Neural progenitor cell (in vitro differentiated cells): ENCODE measurements at regions not wholly inside any gene's neighbourhood (a gene's known extent, or its start where the extent isn't known, plus 50 kb on each side); places are given as distances from the start of the nearest gene placed in this dataset.

Experiments used
- DNase-seq: peaks from one replicate; pipeline ENCODE4 v3.0.0-alpha.2; 2016; ENCODE audit warnings: low spot score
- H2AFZ ChIP-seq: fragments of 200-600 bp; sonication (generic); replicated peaks from 2 replicates; pipeline ENCODE4 v1.6.1; 2016; ENCODE audit warnings: antibody characterized with exemption
- H3F3A ChIP-seq: fragments of 200-600 bp; sonication (generic); 2 replicates; pipeline ENCODE4 v1.6.1; 2016; ENCODE audit warnings: antibody characterized with exemption, low read depth
- H3K27ac ChIP-seq: fragments of 200-600 bp; sonication (generic); 2 replicates; pipeline ENCODE4 v1.5.1; 2016; ENCODE audit warnings: mild to moderate bottlenecking
- H3K27me3 ChIP-seq: fragments of 200-600 bp; sonication (generic); 2 replicates; pipeline ENCODE4 v1.6.1; 2016; ENCODE audit warnings: mild to moderate bottlenecking, moderate library complexity
- H3K36me3 ChIP-seq: fragments of 200-600 bp; sonication (generic); 2 replicates; pipeline ENCODE4 v1.5.1; 2016
- H3K4me1 ChIP-seq: fragments of 200-600 bp; sonication (generic); 2 replicates; pipeline ENCODE4 v1.6.1; 2016; ENCODE audit warnings: mixed run types
- H3K4me2 ChIP-seq: fragments of 200-600 bp; sonication (generic); 2 replicates; pipeline ENCODE4 v1.6.1; 2016
- H3K4me3 ChIP-seq: fragments of 200-600 bp; sonication (generic); 2 replicates; pipeline ENCODE4 v1.5.1; 2016
- H3K79me2 ChIP-seq: fragments of 200-600 bp; sonication (generic); 2 replicates; pipeline ENCODE4 v1.6.1; 2016; ENCODE audit warnings: low read depth
- H3K9ac ChIP-seq: fragments of 200-600 bp; sonication (generic); 2 replicates; pipeline ENCODE4 v1.6.1; 2016
- H3K9me3 ChIP-seq: fragments of 200-600 bp; sonication (generic); 2 replicates; pipeline ENCODE4 v1.5.1; 2016; ENCODE audit warnings: low read depth
- H4K20me1 ChIP-seq: fragments of 200-600 bp; sonication (generic); 2 replicates; pipeline ENCODE4 v1.6.1; 2016; ENCODE audit warnings: low read depth
- H3K27ac Mint-ChIP-seq: 3 replicates; pipeline ENCODE4 v1.8.0; 2021; ENCODE audit warnings: mixed read lengths
- H3K27me3 Mint-ChIP-seq: 2 replicates; pipeline ENCODE4 v1.8.0; 2022; ENCODE audit warnings: low read depth, mild to moderate bottlenecking, inconsistent platforms, moderate library complexity, mixed read lengths; ENCODE audit not compliant: insufficient read depth
- H3K36me3 Mint-ChIP-seq: 3 replicates; pipeline ENCODE4 v1.8.0; 2021; ENCODE audit warnings: mixed read lengths
- H3K4me1 Mint-ChIP-seq: 3 replicates; pipeline ENCODE4 v1.8.0; 2021; ENCODE audit warnings: mixed read lengths
- H3K4me3 Mint-ChIP-seq: 3 replicates; pipeline ENCODE4 v1.8.0; 2021; ENCODE audit warnings: mild to moderate bottlenecking, moderate library complexity, mixed read lengths
- H3K9me3 Mint-ChIP-seq: 3 replicates; pipeline ENCODE4 v1.8.0; 2020; ENCODE audit warnings: mixed read lengths
- EZH2 ChIP-seq: fragments of 200-600 bp; sonication (generic); IDR thresholded peaks from 2 replicates; pipeline ENCODE4 v1.6.1; 2017; ENCODE audit warnings: antibody characterized with exemption, mild to moderate bottlenecking, moderate library complexity
- EZH2phosphoT487 ChIP-seq: fragments of 200-600 bp; sonication (generic); IDR thresholded peaks from 2 replicates; pipeline ENCODE4 v1.6.1; 2017; ENCODE audit warnings: antibody characterized with exemption
- TF ChIP-seq, protein P1 (sequence below): fragments of 200-600 bp; sonication (generic); IDR thresholded peaks from 2 replicates; pipeline ENCODE4 v1.5.1; 2017; ENCODE audit warnings: antibody characterized with exemption, mild to moderate bottlenecking

DNA sequence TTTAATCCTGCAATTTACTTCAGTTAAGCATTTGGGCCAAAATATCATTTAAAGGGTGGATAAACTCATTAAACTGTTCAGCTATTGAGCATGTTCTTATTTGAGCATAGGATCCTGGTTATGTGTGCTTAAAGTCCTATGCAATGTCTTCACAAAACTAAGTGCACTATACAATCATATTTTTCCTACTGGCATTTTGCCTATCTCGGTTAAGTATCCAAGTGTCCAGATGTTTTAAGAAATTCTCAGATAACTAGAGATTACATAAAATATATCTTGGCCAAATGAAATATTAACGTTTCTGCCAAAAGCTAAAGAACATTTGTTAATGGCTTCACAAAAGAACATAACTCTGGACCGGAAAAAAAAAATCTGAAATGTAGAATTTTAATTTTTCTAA lies 250.8 kb upstream of the LRFN5 start:
- Mint-ChIP-seq H3K4me3 (no peak overlapping the region), H3K36me3 (no peaks in the 10 kb centered on the region), H3K27me3 (no peaks in the 10 kb centered on the region), H3K4me1 (no peaks in the 10 kb centered on the region), H3K9me3 (no peaks in the 10 kb centered on the region), H3K27ac (no peak overlapping the region)
- Histone ChIP-seq H3K4me2 (no peak overlapping the region), H3K79me2 (no peaks in the 10 kb centered on the region), H2AFZ (no peak overlapping the region), H3K27me3 (no peaks in the 10 kb centered on the region), H3K4me3 (no peak overlapping the region), H3K36me3 (no peaks in the 10 kb centered on the region), H3K9ac (no peak overlapping the region), H3K4me1 (peaks cover 13% of the 10 kb centered on the region), H3K9me3 (no peaks in the 10 kb centered on the region), H3F3A (no peaks in the 10 kb centered on the region), H3K27ac (no peak overlapping the region), H4K20me1 (no peaks in the 10 kb centered on the region)
- no peak for DNase-seq
- TF ChIP-seq EZH2 (no peak), EZH2phosphoT487 (no peak)
- TF ChIP-seq, protein P1, sequence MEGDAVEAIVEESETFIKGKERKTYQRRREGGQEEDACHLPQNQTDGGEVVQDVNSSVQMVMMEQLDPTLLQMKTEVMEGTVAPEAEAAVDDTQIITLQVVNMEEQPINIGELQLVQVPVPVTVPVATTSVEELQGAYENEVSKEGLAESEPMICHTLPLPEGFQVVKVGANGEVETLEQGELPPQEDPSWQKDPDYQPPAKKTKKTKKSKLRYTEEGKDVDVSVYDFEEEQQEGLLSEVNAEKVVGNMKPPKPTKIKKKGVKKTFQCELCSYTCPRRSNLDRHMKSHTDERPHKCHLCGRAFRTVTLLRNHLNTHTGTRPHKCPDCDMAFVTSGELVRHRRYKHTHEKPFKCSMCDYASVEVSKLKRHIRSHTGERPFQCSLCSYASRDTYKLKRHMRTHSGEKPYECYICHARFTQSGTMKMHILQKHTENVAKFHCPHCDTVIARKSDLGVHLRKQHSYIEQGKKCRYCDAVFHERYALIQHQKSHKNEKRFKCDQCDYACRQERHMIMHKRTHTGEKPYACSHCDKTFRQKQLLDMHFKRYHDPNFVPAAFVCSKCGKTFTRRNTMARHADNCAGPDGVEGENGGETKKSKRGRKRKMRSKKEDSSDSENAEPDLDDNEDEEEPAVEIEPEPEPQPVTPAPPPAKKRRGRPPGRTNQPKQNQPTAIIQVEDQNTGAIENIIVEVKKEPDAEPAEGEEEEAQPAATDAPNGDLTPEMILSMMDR = no peak

DNA sequence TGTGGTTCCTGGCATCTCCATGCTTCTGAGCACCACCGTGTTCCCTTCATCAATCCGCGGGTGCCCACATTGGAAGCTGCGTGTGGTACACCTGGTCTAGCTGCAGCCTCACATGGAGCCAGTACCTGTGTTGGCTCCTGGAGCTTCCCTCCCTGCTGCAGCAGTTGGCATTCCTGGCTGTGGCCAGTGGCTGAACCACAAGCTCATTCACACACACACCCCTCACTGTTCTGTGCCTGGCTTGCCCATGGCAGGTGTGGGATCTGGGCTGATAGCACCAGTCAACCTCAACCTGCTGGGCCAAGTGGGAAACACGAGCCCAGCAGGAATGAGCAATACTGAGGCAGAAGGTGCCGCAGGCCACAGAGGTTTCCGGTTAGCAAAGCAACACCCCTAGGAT lies 256.2 kb upstream of the LRFN5 start:
- no peaks in the 10 kb centered on the region for H3K9me3 ChIP-seq
- TF ChIP-seq EZH2phosphoT487 (no peak), EZH2 (no peak)
- TF ChIP-seq, protein P1 = no peak
- H3K4me2 ChIP-seq = no peak overlapping the region
- no peaks in the 10 kb centered on the region for H3K36me3 Mint-ChIP-seq
- no peaks in the 10 kb centered on the region for H3K4me1 Mint-ChIP-seq
- no peaks in the 10 kb centered on the region for H3K27me3 ChIP-seq
- no peaks in the 10 kb centered on the region for H4K20me1 ChIP-seq
- no peaks in the 10 kb centered on the region for H3F3A ChIP-seq
- H3K4me3 ChIP-seq = no peak overlapping the region
- H3K4me1 ChIP-seq = peaks cover 13% of the 10 kb centered on the region
- H3K27me3 Mint-ChIP-seq = no peaks in the 10 kb centered on the region
- no peak overlapping the region for H3K27ac ChIP-seq
- H2AFZ ChIP-seq = no peak overlapping the region
- no peak overlapping the region for H3K9ac ChIP-seq
- H3K79me2 ChIP-seq = no peaks in the 10 kb centered on the region
- H3K36me3 ChIP-seq = no peaks in the 10 kb centered on the region
- H3K27ac Mint-ChIP-seq = no peak overlapping the region
- DNase-seq = no peak
- H3K9me3 Mint-ChIP-seq = no peaks in the 10 kb centered on the region
- no peak overlapping the region for H3K4me3 Mint-ChIP-seq

DNA sequence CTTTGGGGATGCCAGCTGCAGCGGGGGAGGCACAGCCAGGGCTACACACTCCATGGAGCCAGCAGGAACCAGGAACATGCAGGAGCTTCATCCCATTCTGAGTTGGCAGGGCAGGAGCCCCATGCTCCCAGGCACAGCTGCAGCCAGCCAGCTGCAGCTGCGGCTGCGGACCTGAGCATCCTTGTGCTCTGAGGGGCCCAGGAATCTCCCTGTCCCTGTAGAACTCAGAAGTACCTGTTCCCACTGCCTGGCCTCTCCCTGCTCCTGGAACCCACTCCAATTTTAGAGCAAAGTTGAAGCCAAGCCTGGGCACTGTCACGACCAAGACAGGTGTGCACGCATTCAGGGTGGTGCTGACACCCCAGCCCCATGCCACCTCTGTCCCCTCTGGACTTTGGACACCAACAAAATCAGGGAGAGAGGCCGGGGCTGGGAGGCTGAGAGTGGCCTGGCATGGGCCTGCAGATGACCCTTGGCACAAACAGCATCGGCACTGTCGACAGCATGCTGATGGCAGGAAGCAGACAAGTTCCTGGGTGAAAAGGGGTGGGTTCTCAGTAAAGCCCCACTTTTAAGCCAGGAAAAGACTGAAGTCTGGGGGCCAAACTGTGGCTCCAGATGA lies 257.3 kb upstream of the LRFN5 start:
- Histone ChIP-seq H3K4me2 (no peak overlapping the region), H4K20me1 (no peaks in the 10 kb centered on the region), H3K36me3 (no peaks in the 10 kb centered on the region), H3K27me3 (no peaks in the 10 kb centered on the region), H2AFZ (no peak overlapping the region), H3K4me1 (peaks cover 9% of the 10 kb centered on the region), H3K9ac (no peak overlapping the region), H3K79me2 (no peaks in the 10 kb centered on the region), H3F3A (no peaks in the 10 kb centered on the region), H3K9me3 (no peaks in the 10 kb centered on the region), H3K27ac (no peak overlapping the region), H3K4me3 (no peak overlapping the region)
- Mint-ChIP-seq H3K27ac (no peak overlapping the region), H3K4me3 (no peak overlapping the region), H3K9me3 (no peaks in the 10 kb centered on the region), H3K4me1 (no peaks in the 10 kb centered on the region), H3K27me3 (no peaks in the 10 kb centered on the region), H3K36me3 (no peaks in the 10 kb centered on the region)
- no peak for DNase-seq
- TF ChIP-seq, protein P1 = no peak
- TF ChIP-seq EZH2 = no peak
- TF ChIP-seq EZH2phosphoT487 = no peak
